Ovary (tissue), 7 donors: ENCODE measurements at regions not wholly inside any gene's neighbourhood (a gene's known extent, or its start where the extent isn't known, plus 50 kb on each side); places are given as distances from the start of the nearest gene placed in this dataset.
A peak's percentile ranks its signal among the peaks of the same experiment; 100 is the strongest.
"Not testable (repeated sequence)": the region's sequence is repeated elsewhere in the genome, so short reads cannot be mapped to it uniquely, and the experiment has no call there.

ENCODE experiments used
- DNase-seq, 5 donors: peaks; one replicate each; pipeline ENCODE4 v3.0.0-alpha.2; 2019 to 2020
- H3K27ac ChIP-seq, 2 donors: fragments of 200-600 bp; one replicate each; pipeline versions ENCODE4 v1.5.1 to v1.8.0; 2019 to 2022
- H3K27me3 ChIP-seq: fragments of 200-600 bp; one replicate; pipeline ENCODE4 v1.8.0; 2022
- H3K36me3 ChIP-seq: fragments of 200-600 bp; sonication (generic); one replicate; pipeline ENCODE4 v1.5.1; 2019
- H3K4me1 ChIP-seq: one replicate; pipeline ENCODE4 v1.8.1; 2013; ENCODE audit warnings: mild to moderate bottlenecking, moderate library complexity; ENCODE audit not compliant: insufficient read depth
- H3K4me3 ChIP-seq: fragments of 200-600 bp; sonication (generic); one replicate; pipeline ENCODE4 v1.5.1; 2017
- H3K9me3 ChIP-seq, 2 donors: fragments of 200-600 bp in 1 of 2; sonication (generic) in 1 of 2; one replicate each; pipeline versions ENCODE4 v1.5.1 to v1.8.1; 2013 to 2019; ENCODE audit warnings: mild to moderate bottlenecking in 1 of 2, moderate library complexity in 1 of 2
- EP300 ChIP-seq: sonication (generic); formaldehyde crosslinking; IDR thresholded peaks from one replicate; pipeline ENCODE4 v1.6.1; 2017; ENCODE audit warnings: antibody characterized with exemption
- POLR2A ChIP-seq: fragments of 450-650 bp; IDR thresholded peaks from one replicate; pipeline ENCODE4 v1.6.1; 2017; ENCODE audit warnings: antibody characterized with exemption, mild to moderate bottlenecking, moderate library complexity
- WGBS, 3 donors: extraction: QIAGEN DNeasy Blood & Tissue Kit in 1 of 3; methylation state at CpG; one replicate each; pipeline versions ENCODE4 v1.1.5 to v1.1.7; 2013 to 2017; 5-methylcytosine and 5-hydroxymethylcytosine counted together
- intact Hi-C, 4 donors: fragments of 100-400 bp; cut with DNase I; formaldehyde crosslinking; loops; one replicate each; pipeline versions ENCODE4 v1.11.0 to v1.15.1; 2022 to 2023
- TF ChIP-seq, protein P1 (sequence below), 3 donors: fragments of 450-650 bp in 2 of 3; fragments of 200-600 bp in 1 of 3; IDR thresholded peaks; one replicate each; pipeline versions ENCODE4 v1.5.1 to v1.8.0; 2016 to 2022; ENCODE audit warnings: antibody characterized with exemption in 3 of 3, mild to moderate bottlenecking in 1 of 3
- donor health status: DM: no; HTN: no; CAD: no; lungs with moderate emphysema.
- donor health status: DM: no; HTN: no; CAD: no.
- donor health status: Bipolar disorder and iron deficiency.
- donor health status: DM: no; HTN: no; CAD: no.
- donor health status: DM: yes; HTN: yes; CAD: no.

DNA sequence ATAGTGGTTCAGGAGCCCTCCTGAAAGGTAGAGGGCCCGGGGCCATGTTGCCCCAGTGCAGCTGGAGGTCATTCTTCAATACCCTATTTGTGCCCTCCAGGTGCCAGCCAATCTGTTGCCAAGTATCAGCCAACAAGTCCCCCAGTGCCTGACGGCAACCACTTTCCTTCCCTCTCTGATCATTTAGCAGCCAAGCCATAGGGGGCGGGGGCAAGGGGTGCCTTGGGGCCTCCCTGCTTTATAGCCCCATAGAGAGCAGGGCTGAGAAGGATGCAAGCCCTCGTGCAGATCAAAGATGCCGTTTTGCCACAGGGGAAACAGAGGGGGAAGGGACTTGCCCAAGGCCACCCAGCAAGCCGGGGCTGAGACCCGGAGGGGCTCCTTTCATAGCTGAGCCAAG lies 149.0 kb upstream of the CHST15 start:
- H3K4me1 ChIP-seq, result no peaks in the 10 kb centered on the region
- 83 to 84% (median 84%) methylated on average over 7 of the region's 7 CpGs for WGBS, 3 donors
- intact Hi-C loops, result no loop called here
- peak in 1 of 5 donors; percentile 17 for DNase-seq
- no peak overlapping the region for H3K27ac ChIP-seq
- no peak overlapping the region for H3K4me3 ChIP-seq
- TF ChIP-seq POLR2A (no peak), EP300 (no peak)
- TF ChIP-seq, protein P1, sequence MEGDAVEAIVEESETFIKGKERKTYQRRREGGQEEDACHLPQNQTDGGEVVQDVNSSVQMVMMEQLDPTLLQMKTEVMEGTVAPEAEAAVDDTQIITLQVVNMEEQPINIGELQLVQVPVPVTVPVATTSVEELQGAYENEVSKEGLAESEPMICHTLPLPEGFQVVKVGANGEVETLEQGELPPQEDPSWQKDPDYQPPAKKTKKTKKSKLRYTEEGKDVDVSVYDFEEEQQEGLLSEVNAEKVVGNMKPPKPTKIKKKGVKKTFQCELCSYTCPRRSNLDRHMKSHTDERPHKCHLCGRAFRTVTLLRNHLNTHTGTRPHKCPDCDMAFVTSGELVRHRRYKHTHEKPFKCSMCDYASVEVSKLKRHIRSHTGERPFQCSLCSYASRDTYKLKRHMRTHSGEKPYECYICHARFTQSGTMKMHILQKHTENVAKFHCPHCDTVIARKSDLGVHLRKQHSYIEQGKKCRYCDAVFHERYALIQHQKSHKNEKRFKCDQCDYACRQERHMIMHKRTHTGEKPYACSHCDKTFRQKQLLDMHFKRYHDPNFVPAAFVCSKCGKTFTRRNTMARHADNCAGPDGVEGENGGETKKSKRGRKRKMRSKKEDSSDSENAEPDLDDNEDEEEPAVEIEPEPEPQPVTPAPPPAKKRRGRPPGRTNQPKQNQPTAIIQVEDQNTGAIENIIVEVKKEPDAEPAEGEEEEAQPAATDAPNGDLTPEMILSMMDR (IDR thresholded peaks at IDR 0.05), result no peak
- H3K36me3 ChIP-seq, result no peaks in the 10 kb centered on the region
- H3K27me3 ChIP-seq, result no peaks in the 10 kb centered on the region
- H3K9me3 ChIP-seq, result no peaks in the 10 kb centered on the region

DNA sequence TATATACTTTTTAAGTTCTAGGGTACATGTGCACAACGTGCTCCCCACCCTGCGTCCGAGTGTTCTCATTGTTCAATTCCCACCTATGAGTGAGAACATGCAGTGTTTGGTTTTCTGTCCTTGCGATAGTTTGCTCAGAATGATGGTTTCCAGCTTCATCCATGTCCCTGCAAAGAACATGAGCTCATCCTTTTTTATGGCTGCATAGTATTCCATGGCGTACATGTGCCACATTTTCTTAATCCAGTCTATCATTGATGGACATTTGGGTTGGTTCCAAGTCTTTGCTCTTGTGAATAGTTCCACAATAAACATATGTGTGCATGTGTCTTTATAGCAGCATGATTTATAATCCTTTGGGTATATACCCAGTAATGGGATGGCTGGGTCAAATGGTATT lies 148.1 kb upstream of the CHST15 start:
- H3K36me3 ChIP-seq, H3K4me1 ChIP-seq, DNase-seq, H3K27ac ChIP-seq, intact Hi-C loops, H3K4me3 ChIP-seq, H3K27me3 ChIP-seq, H3K9me3 ChIP-seq: not testable (repeated sequence)
- WGBS, 3 donors, result 96 to 99% (median 98%) methylated on average over 5 of the region's 5 CpGs

DNA sequence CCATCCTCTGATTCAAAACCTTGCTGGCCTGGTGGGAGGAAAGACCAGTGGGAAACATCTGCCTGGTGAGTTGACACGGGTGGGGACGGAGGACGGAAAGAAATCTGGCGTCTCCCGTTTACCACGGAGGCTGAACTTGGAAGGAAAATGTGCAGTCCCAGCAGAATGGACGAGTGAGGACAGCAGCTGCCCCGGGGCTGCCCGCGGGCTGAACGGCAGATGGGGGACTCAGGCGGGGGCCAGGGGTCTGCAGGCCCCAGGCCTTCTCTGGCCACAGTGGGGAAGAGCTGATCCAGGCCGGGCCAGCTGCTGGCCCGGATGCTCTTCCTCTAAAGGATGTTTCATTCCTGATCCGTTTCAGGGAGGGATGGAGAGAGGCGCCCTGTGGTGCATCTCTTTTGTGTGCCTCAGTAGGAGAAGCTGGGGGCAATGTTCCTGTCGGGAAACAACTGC lies 147.5 kb upstream of the CHST15 start:
- intact Hi-C loops, result no loop called here
- TF ChIP-seq, protein P1 (IDR thresholded peaks at IDR 0.05), result no peak
- TF ChIP-seq EP300, result no peak
- TF ChIP-seq POLR2A, result no peak
- H3K4me3 ChIP-seq, result no peak overlapping the region
- H3K36me3 ChIP-seq, result no peaks in the 10 kb centered on the region
- H3K27ac ChIP-seq, result no peak overlapping the region
- H3K4me1 ChIP-seq, result no peaks in the 10 kb centered on the region
- DNase-seq, result peak in 1 of 5 donors; percentile 27
- no peaks in the 10 kb centered on the region for H3K27me3 ChIP-seq
- WGBS, 3 donors, result 64 to 69% (median 68%) methylated on average over 17 of the region's 17 CpGs
- H3K9me3 ChIP-seq, result no peaks in the 10 kb centered on the region

DNA sequence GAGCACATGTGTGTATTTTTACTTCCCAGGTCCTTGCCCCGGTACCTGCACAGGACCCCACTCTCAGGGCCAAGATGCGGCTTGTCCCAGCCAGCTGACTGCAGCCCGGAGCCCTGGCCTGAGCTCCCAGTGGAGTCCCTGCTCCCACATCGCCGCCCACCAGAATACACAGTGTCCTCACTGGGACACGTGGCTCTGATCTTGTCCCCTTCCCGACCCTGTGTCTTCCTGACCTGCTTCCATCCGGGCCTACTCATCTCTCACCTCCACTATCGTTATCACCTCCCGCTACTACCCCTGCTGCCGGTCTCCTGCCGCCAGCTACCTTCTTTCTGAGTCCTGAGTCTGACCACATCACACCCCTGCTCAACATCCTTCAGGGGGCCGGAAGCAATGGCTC lies 146.3 kb upstream of the CHST15 start:
- 82 to 90% (median 84%) methylated on average over 12 to 13 of the region's 13 CpGs for WGBS, 3 donors
- no peak for DNase-seq
- intact Hi-C loops, result no loop called here
- Histone ChIP-seq H3K27me3 (no peaks in the 10 kb centered on the region), H3K27ac (no peak overlapping the region), H3K36me3 (no peaks in the 10 kb centered on the region), H3K9me3 (no peaks in the 10 kb centered on the region), H3K4me1 (no peaks in the 10 kb centered on the region), H3K4me3 (no peak overlapping the region)
- TF ChIP-seq EP300, result no peak
- TF ChIP-seq POLR2A, result no peak
- TF ChIP-seq, protein P1 (IDR thresholded peaks at IDR 0.05), result no peak

DNA sequence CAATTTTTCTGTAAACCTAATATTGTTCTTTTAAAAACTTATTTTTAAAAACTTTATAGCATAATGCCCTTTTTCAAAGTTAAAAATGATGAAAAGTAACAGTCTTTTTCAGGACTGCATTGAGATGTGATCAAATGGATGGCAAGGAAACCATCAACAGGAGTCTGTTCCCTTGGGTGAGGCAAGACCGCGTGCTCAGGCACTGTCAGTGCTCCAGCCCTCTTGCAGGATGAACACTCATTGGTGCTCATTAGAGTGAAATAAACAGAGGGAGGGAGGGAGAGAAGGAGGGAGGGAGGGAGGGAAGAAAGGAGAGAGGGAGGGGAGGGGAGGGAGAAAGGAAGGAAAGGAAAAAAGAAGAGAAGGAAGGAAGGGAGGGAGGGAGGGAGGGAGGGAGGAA lies 145.7 kb upstream of the CHST15 start:
- Histone ChIP-seq H3K4me1 (no peaks in the 10 kb centered on the region), H3K36me3 (no peaks in the 10 kb centered on the region), H3K4me3 (no peak overlapping the region), H3K9me3 (no peaks in the 10 kb centered on the region), H3K27ac (no peak overlapping the region), H3K27me3 (no peaks in the 10 kb centered on the region)
- intact Hi-C loops, result no loop called here
- no peak for DNase-seq
- 46 to 52% (median 51%) methylated on average over 2 of the region's 2 CpGs for WGBS, 3 donors
- TF ChIP-seq EP300, result no peak
- no peak for TF ChIP-seq POLR2A
- TF ChIP-seq, protein P1 (IDR thresholded peaks at IDR 0.05), result no peak
